GM10266 (cell line): ENCODE measurements at regions not wholly inside any gene's neighbourhood (a gene's known extent, or its start where the extent isn't known, plus 50 kb on each side); places are given as distances from the start of the nearest gene placed in this dataset.

Experiments used
- DNase-seq: peaks from one replicate; pipeline ENCODE4 v3.0.0; 2012; ENCODE audit errors: extremely low spot score
- TF ChIP-seq, protein P1 (sequence below): IDR thresholded peaks from 2 replicates; pipeline ENCODE4 v1.5.1; 2012; ENCODE audit warnings: mild to moderate bottlenecking, low read depth; ENCODE audit not compliant: control insufficient read depth, insufficient read depth; ENCODE audit errors: missing control alignments

- no peak for DNase-seq
- TF ChIP-seq, protein P1, sequence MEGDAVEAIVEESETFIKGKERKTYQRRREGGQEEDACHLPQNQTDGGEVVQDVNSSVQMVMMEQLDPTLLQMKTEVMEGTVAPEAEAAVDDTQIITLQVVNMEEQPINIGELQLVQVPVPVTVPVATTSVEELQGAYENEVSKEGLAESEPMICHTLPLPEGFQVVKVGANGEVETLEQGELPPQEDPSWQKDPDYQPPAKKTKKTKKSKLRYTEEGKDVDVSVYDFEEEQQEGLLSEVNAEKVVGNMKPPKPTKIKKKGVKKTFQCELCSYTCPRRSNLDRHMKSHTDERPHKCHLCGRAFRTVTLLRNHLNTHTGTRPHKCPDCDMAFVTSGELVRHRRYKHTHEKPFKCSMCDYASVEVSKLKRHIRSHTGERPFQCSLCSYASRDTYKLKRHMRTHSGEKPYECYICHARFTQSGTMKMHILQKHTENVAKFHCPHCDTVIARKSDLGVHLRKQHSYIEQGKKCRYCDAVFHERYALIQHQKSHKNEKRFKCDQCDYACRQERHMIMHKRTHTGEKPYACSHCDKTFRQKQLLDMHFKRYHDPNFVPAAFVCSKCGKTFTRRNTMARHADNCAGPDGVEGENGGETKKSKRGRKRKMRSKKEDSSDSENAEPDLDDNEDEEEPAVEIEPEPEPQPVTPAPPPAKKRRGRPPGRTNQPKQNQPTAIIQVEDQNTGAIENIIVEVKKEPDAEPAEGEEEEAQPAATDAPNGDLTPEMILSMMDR = no peak
These were observed 1513.6 kb downstream of the BRD1 start for GRCh38 chr22:48314073-48314472.

- TF ChIP-seq, protein P1 = no peak
- DNase-seq = no peak
These were observed 1514.4 kb downstream of the BRD1 start for GRCh38 chr22:48313175-48313830.

DNA sequence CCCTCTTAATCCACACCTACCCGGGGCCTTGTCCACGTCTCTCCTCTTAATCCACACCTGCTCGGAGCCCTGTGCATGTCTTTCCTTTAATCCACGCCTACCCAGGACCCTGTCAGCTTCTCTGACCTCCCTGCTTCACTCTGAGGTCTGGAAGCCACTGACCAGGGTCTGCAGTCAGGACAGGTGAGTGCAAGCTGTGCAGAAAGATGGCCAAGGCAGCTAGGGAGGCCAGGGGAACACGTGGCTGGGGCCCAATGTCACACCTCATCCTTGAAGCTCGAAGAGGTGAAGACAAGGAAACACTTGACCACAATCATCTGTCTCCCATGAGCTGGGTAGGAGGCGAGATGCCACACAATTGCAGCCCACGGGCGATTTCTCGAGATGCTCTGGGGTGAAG lies 1516.9 kb downstream of the BRD1 start:
- no peak for DNase-seq

GRCh38 chr22:48310289-48310688 lies 1517.4 kb downstream of the BRD1 start:
- TF ChIP-seq, protein P1 = no peak
- DNase-seq = no peak

More for the DNA sequence above, 1516.9 kb downstream of the BRD1 start:
- TF ChIP-seq, protein P1 = no peak

GRCh38 chr22:48309836-48310235 lies 1517.8 kb downstream of the BRD1 start:
- DNase-seq = no peak
- TF ChIP-seq, protein P1 = no peak

DNA sequence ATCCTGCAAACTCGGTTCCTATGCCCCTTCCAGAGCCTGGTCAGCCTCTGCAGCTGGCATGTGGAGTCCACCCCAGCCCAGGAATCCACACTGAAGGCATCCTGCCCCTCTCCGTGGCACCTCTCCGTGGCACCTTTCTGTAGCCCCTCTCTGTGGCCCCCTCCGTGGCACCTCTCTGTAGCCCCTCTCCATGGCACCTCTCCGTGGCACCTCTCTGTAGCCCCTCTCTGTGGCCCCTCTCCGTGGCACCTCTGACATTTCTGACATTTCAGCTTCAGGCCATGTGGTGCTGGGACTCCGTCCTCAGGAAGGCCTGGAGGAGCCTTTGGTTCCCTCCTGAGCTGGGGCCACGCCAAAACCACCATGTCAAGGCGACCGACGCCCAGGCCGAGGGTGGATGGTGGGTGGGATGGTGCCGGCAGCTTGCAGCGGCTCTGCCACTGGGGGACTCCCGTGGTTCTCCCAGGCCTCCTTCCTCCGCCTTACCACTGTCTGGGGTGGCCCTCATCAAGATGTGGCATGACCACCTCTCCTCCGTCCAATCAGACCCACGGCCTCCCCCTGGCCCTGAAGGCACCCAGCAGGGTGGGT lies 1518.5 kb downstream of the BRD1 start:
- TF ChIP-seq, protein P1 = no peak
- DNase-seq = no peak

DNA sequence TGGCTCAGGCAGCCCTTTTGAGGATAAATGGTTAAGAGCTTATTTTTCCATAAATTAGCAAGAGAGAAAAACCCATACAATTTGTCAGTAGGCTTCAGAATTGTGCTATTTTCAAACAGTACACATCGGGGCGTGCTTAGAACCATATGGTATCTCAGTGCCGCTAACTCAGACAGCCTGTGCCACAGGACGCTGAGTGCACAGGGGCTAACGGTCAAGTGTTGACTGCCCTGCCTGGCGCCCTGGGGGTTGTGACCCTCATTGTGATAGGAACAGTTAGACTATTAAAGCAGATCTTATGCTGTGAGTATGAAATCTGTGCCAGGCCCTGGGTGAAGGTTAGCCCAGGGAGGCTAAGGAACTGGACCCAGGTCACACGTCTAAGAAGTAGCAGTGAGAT lies 1519.7 kb downstream of the BRD1 start:
- TF ChIP-seq, protein P1 = no peak
- DNase-seq = no peak
